Stimulated activated memory B cell treated with anti-CD40 and anti-IgM and Interleukin-4, amounts not matched to agents 10 μg/mL and 1 μg/mL and 100 μg/mL, for 72 hours (primary cell): ENCODE measurements at regions not wholly inside any gene's neighbourhood (a gene's known extent, or its start where the extent isn't known, plus 50 kb on each side); places are given as distances from the start of the nearest gene placed in this dataset.

Experiments used
- ATAC-seq: fragments of 150-1000 bp; cut with Tn5 transposase; 2 replicates; pipeline ENCODE4 v1.10.0; 2021
- H3K27ac Mint-ChIP-seq: one replicate; pipeline ENCODE4 v1.8.0; 2022; ENCODE audit warnings: mild to moderate bottlenecking, mixed read lengths
- H3K27me3 Mint-ChIP-seq: one replicate; pipeline ENCODE4 v1.8.0; 2022; ENCODE audit warnings: mixed read lengths
- H3K36me3 Mint-ChIP-seq: one replicate; pipeline ENCODE4 v1.8.0; 2022; ENCODE audit warnings: mixed read lengths
- H3K4me1 Mint-ChIP-seq: one replicate; pipeline ENCODE4 v1.8.0; 2022; ENCODE audit warnings: mixed read lengths
- H3K4me3 Mint-ChIP-seq: one replicate; pipeline ENCODE4 v1.8.0; 2022; ENCODE audit warnings: mild to moderate bottlenecking, moderate library complexity, mixed read lengths
- H3K9me3 Mint-ChIP-seq: one replicate; pipeline ENCODE4 v1.8.0; 2022; ENCODE audit warnings: mixed read lengths

- Mint-ChIP-seq H3K4me1 (no peaks in the 10 kb centered on the region), H3K27ac (no peak overlapping the region), H3K4me3 (no peak overlapping the region), H3K36me3 (no peaks in the 10 kb centered on the region), H3K27me3 (peaks cover 19% of the 10 kb centered on the region), H3K9me3 (no peaks in the 10 kb centered on the region)
- no peak for ATAC-seq
Observed at GRCh38 chr1:203926025-203926540, 64.7 kb downstream of the SNRPE start.

DNA sequence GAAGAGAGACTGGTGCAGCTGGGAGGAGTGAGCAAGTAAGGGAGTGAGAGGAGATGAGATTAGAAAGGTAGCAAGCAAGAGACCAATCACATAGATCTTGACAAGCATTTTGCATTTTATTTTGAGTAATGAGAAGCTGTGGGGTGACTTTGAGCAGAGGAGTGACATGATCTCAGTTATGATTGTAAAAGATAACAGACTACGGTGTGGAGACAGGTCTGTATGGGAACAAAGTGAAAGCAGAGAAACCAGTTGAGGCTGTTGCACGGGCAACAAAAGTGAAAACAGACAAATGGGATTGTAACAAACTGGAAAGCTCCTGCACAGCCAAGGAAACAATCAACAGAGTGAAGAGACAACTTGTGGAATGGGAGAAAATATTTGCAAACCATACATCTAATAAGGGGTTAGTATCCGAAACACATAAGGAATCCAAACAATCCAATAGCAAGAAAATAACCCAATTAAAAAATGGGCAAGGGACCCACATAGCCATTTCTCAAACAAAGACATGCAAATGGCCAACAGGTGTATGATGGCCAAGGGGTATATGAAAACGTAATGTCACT, 68.4 kb downstream of the SNRPE start:
- no peak overlapping the region for H3K4me3 Mint-ChIP-seq

DNA sequence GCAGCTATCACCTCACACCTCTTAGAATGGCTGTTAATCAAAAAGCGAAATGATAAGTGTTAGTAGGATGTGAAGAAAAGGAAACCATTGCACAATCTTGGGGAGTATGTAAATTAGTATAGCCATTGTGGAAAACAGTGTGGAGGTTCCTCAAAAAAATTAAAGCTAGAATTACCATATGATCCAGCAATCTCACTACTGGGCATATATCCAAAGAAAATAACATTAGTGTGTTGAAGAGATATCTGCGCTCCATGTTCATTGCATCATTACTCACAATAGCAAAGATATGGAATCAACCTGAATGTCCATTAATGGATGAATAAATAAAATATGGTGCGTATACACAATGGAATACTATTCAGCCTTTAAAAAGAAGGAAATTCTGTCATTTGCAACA, 68.9 kb downstream of the SNRPE start:
- no peak overlapping the region for H3K27ac Mint-ChIP-seq
- peaks cover 20% of the 10 kb centered on the region for H3K27me3 Mint-ChIP-seq
- no peaks in the 10 kb centered on the region for H3K36me3 Mint-ChIP-seq
- no peaks in the 10 kb centered on the region for H3K4me1 Mint-ChIP-seq
- no peak overlapping the region for H3K4me3 Mint-ChIP-seq
- H3K9me3 Mint-ChIP-seq: no peaks in the 10 kb centered on the region
- ATAC-seq: no peak

More for the DNA sequence above, 68.4 kb downstream of the SNRPE start:
- no peak for ATAC-seq
- H3K36me3 Mint-ChIP-seq: no peaks in the 10 kb centered on the region
- H3K27me3 Mint-ChIP-seq: peaks cover 25% of the 10 kb centered on the region
- H3K4me1 Mint-ChIP-seq: no peaks in the 10 kb centered on the region
- no peak overlapping the region for H3K27ac Mint-ChIP-seq
- H3K9me3 Mint-ChIP-seq: no peaks in the 10 kb centered on the region

DNA sequence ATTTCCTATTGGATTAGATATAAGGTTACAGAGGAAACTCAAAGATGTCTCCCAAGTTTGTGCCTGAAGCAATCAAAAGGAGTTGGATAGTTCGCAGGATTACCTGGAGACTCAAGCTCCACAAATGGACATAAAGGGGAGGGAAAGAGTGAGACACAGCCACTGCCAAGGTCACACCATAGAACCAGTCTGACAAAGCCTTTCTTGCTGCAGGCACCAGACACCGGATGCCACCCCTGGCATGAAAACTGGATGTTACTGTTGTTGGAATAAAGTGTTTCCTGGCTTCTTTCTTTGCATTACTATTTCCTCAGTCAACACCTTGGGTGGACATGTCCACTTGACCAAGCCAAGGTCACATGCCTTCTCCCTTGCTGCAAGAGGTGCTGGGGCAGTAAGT, 70.6 kb downstream of the SNRPE start:
- no peaks in the 10 kb centered on the region for H3K4me1 Mint-ChIP-seq
- no peaks in the 10 kb centered on the region for H3K9me3 Mint-ChIP-seq
- H3K27ac Mint-ChIP-seq: no peak overlapping the region
- no peak overlapping the region for H3K4me3 Mint-ChIP-seq
- H3K27me3 Mint-ChIP-seq: peaks cover 27% of the 10 kb centered on the region
- no peak for ATAC-seq
- H3K36me3 Mint-ChIP-seq: no peaks in the 10 kb centered on the region

- Mint-ChIP-seq H3K36me3 (no peaks in the 10 kb centered on the region), H3K4me1 (no peaks in the 10 kb centered on the region), H3K9me3 (no peaks in the 10 kb centered on the region), H3K4me3 (no peak overlapping the region), H3K27me3 (peaks cover 32% of the 10 kb centered on the region), H3K27ac (no peak overlapping the region)
- ATAC-seq: no peak
Observed at GRCh38 chr1:203932556-203932955, 71.2 kb downstream of the SNRPE start.

- Mint-ChIP-seq H3K4me3 (no peak overlapping the region), H3K27ac (no peak overlapping the region), H3K27me3 (peaks cover 38% of the 10 kb centered on the region), H3K36me3 (no peaks in the 10 kb centered on the region), H3K4me1 (no peaks in the 10 kb centered on the region), H3K9me3 (no peaks in the 10 kb centered on the region)
- ATAC-seq: no peak
Observed at GRCh38 chr1:203934027-203934426, 72.6 kb downstream of the SNRPE start.

DNA sequence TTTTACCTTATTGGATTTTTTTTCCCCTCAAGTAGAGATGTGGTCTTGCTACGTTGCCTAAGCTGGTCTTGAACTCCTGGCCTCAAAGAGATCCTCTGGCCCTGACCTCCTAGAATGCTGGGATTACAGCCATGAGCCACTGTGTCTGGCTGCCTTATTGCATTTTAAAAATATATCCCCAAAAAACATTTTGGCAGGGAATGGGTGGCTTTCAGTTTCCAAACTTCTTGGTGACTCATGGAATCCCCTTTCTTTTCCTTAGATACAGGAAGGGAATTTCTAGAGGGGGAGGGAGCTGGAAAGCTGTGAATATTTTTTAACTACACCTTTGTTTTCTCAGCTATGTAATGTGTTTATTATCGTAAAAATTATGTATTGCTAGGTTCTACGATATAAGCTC, 73.3 kb downstream of the SNRPE start:
- ATAC-seq: no peak
- no peak overlapping the region for H3K4me3 Mint-ChIP-seq
- H3K9me3 Mint-ChIP-seq: no peaks in the 10 kb centered on the region
- no peaks in the 10 kb centered on the region for H3K4me1 Mint-ChIP-seq
- no peaks in the 10 kb centered on the region for H3K36me3 Mint-ChIP-seq
- peaks cover 39% of the 10 kb centered on the region for H3K27me3 Mint-ChIP-seq
- no peak overlapping the region for H3K27ac Mint-ChIP-seq

DNA sequence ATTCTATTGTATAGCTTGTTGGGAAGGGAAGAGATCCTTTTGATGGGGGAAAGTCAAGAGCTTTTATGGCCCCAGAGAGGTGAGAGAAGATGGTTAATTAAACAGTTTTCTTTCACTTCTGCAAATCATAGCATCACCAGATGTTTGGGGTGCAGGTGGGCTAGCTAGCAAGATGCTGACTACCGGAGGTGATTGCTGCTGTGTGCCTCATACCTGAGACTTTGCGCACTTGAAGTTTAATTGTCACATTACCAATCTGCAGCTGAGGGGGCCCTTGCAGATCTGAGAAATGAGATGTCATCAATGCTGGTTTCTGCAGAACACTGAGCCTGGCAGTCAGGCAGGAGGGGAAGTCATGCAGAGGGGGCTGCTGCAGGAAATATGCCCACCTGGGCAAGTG, 73.9 kb downstream of the SNRPE start:
- H3K27me3 Mint-ChIP-seq: peaks cover 46% of the 10 kb centered on the region
- no peak overlapping the region for H3K4me3 Mint-ChIP-seq
- no peak overlapping the region for H3K27ac Mint-ChIP-seq
- H3K9me3 Mint-ChIP-seq: no peaks in the 10 kb centered on the region
- H3K36me3 Mint-ChIP-seq: no peaks in the 10 kb centered on the region
- H3K4me1 Mint-ChIP-seq: no peaks in the 10 kb centered on the region
- no peak for ATAC-seq

- Mint-ChIP-seq H3K27ac (no peak overlapping the region), H3K4me1 (no peaks in the 10 kb centered on the region), H3K27me3 (peaks cover 56% of the 10 kb centered on the region), H3K4me3 (no peak overlapping the region), H3K9me3 (no peaks in the 10 kb centered on the region), H3K36me3 (no peaks in the 10 kb centered on the region)
- ATAC-seq: no peak
Observed at GRCh38 chr1:203937678-203938330, 76.4 kb downstream of the SNRPE start.

GRCh38 chr1:203944651-203945404, 83.4 kb downstream of the SNRPE start:
- no peaks in the 10 kb centered on the region for H3K36me3 Mint-ChIP-seq
- no peak for ATAC-seq
- H3K27me3 Mint-ChIP-seq: peaks cover 15% of the 10 kb centered on the region
- H3K9me3 Mint-ChIP-seq: no peaks in the 10 kb centered on the region
- no peak overlapping the region for H3K4me3 Mint-ChIP-seq
- no peak overlapping the region for H3K27ac Mint-ChIP-seq
- no peaks in the 10 kb centered on the region for H3K4me1 Mint-ChIP-seq

- Mint-ChIP-seq H3K4me1 (no peaks in the 10 kb centered on the region), H3K36me3 (peaks cover 7% of the 10 kb centered on the region), H3K27ac (no peak overlapping the region), H3K9me3 (peaks cover 15% of the 10 kb centered on the region), H3K4me3 (no peak overlapping the region), H3K27me3 (peaks cover 44% of the 10 kb centered on the region)
- ATAC-seq: no peak
Observed at GRCh38 chr1:203954293-203954692, 92.9 kb downstream of the SNRPE start.

DNA sequence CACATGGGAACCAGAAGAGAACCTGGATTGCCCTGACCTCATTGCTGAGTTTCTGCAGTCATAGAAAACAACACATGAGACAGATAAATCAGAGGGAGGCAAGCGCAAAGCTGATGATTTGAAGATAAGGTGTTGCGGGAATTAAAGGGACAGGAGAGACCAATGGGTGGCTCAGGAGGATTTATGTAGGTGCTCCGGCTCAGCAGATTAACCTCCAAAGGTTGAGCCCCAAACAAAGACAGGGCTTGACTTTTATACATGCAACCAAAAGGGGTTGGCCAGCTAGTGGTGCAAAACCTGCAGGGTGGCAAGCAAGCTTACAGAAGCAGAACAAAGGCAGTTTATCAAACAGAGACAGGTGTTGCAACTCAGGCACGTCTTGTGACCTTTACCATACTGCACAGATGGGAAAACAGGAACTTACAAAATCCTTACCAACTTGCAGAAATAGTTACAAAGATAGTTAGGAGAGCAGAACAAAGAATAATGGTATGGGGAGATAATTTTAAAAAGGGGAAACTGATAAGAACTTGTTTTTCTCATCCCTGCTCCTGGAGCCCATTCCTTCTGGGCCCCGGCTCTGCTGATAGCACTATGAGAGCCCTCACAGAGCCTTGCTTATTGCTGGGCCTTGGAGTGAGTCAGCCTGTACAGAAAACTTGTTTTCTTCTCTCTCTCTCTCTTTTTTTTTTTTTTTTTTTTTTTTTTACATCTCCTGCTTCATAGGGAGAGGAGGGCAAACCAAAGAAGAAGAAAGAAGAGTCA, 93.6 kb downstream of the SNRPE start:
- Mint-ChIP-seq H3K9me3 (peaks cover 15% of the 10 kb centered on the region), H3K27ac (no peak overlapping the region), H3K36me3 (peaks cover 7% of the 10 kb centered on the region), H3K4me3 (no peak overlapping the region), H3K27me3 (peaks cover 47% of the 10 kb centered on the region), H3K4me1 (no peaks in the 10 kb centered on the region)
- no peak for ATAC-seq

GRCh38 chr1:203968761-203969160, 104.2 kb upstream of the SOX13 start:
- no peaks in the 10 kb centered on the region for H3K36me3 Mint-ChIP-seq
- no peaks in the 10 kb centered on the region for H3K27me3 Mint-ChIP-seq
- ATAC-seq: no peak
- H3K4me1 Mint-ChIP-seq: no peaks in the 10 kb centered on the region
- no peak overlapping the region for H3K27ac Mint-ChIP-seq
- H3K9me3 Mint-ChIP-seq: peaks cover 10% of the 10 kb centered on the region
- H3K4me3 Mint-ChIP-seq: no peak overlapping the region

DNA sequence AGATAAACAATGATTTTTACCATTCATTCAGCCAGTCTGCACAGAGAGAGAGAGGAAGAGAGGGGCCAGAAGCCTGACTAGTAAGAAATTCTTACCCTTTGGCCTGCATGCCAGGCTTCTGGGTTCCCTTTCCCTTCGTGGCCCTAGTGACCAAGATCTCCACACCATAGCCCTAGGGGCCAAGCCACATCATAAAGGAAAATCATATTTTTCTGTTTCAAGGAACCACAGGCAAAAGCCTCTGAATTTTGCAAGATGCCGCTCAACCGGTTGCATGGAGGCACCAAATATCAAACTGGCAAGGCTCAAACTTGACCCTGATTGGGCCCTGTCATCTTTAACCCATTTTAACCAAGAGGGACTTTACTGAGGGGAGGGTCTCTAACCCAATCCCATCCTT, 103.1 kb upstream of the SOX13 start:
- no peak overlapping the region for H3K27ac Mint-ChIP-seq
- no peak for ATAC-seq
- peaks cover 12% of the 10 kb centered on the region for H3K9me3 Mint-ChIP-seq
- no peaks in the 10 kb centered on the region for H3K36me3 Mint-ChIP-seq
- no peak overlapping the region for H3K4me3 Mint-ChIP-seq
- H3K27me3 Mint-ChIP-seq: no peaks in the 10 kb centered on the region
- no peaks in the 10 kb centered on the region for H3K4me1 Mint-ChIP-seq

GRCh38 chr1:203985044-203985443, 87.9 kb upstream of the SOX13 start:
- no peaks in the 10 kb centered on the region for H3K4me1 Mint-ChIP-seq
- no peak for ATAC-seq
- no peaks in the 10 kb centered on the region for H3K36me3 Mint-ChIP-seq
- H3K27me3 Mint-ChIP-seq: peaks cover 8% of the 10 kb centered on the region
- H3K27ac Mint-ChIP-seq: no peak overlapping the region
- no peak overlapping the region for H3K4me3 Mint-ChIP-seq
- H3K9me3 Mint-ChIP-seq: no peaks in the 10 kb centered on the region
